Stimulated activated CD4-positive, alpha-beta T cell treated with anti-CD3 and anti-CD28 coated beads, Interleukin-12 subunit alpha, Interleukin-12 subunit beta, amount 100 ng/mL, for 24 hours (primary cell): ENCODE measurements at regions not wholly inside any gene's neighbourhood (a gene's known extent, or its start where the extent isn't known, plus 50 kb on each side); places are given as distances from the start of the nearest gene placed in this dataset.

ENCODE experiments used
- DNase-seq, 2 experiments: peaks; one replicate each; pipeline ENCODE4 v3.0.0-alpha.2; 2020; ENCODE audit warnings: low read depth in 2 of 2

- no peak for DNase-seq
Observed at GRCh38 chr11:91866642-91867041, 358.0 kb upstream of the FAT3 start.

GRCh38 chr11:91860661-91861060 is 364.0 kb upstream of the FAT3 start:
- no peak for DNase-seq

GRCh38 chr11:91859666-91860065 is 365.0 kb upstream of the FAT3 start:
- no peak for DNase-seq

- DNase-seq: no peak
Observed at GRCh38 chr11:91857179-91857578, 367.4 kb upstream of the FAT3 start.

GRCh38 chr11:91854780-91855179 is 369.8 kb upstream of the FAT3 start:
- no peak for DNase-seq

GRCh38 chr11:91854171-91854570 is 370.4 kb upstream of the FAT3 start:
- no peak for DNase-seq

GRCh38 chr11:91851908-91852307 is 372.7 kb upstream of the FAT3 start:
- DNase-seq: no peak

GRCh38 chr11:91850533-91851275 is 373.9 kb upstream of the FAT3 start:
- no peak for DNase-seq

- DNase-seq: no peak
Observed at GRCh38 chr11:91850021-91850420, 374.6 kb upstream of the FAT3 start.

GRCh38 chr11:91846649-91847048 is 378.0 kb upstream of the FAT3 start:
- no peak for DNase-seq

GRCh38 chr11:91846002-91846401 is 378.6 kb upstream of the FAT3 start:
- DNase-seq: no peak

GRCh38 chr11:91840640-91841240 is 383.9 kb upstream of the FAT3 start:
- no peak for DNase-seq

GRCh38 chr11:91837411-91838330 is 386.9 kb upstream of the FAT3 start:
- DNase-seq: no peak

GRCh38 chr11:91835051-91835560 is 389.5 kb upstream of the FAT3 start:
- DNase-seq: no peak

GRCh38 chr11:91828901-91829300 is 395.7 kb upstream of the FAT3 start:
- DNase-seq: no peak

GRCh38 chr11:91825777-91826176 is 398.8 kb upstream of the FAT3 start:
- DNase-seq: no peak

GRCh38 chr11:91823252-91823830 is 401.3 kb upstream of the FAT3 start:
- DNase-seq: no peak

- DNase-seq: no peak
Observed at GRCh38 chr11:91822805-91823204, 401.8 kb upstream of the FAT3 start.

- no peak for DNase-seq
Observed at GRCh38 chr11:91820709-91821108, 403.9 kb upstream of the FAT3 start.

GRCh38 chr11:91819777-91820176 is 404.8 kb upstream of the FAT3 start:
- DNase-seq: no peak

- DNase-seq: no peak
Observed at GRCh38 chr11:91819195-91819594, 405.4 kb upstream of the FAT3 start.

- DNase-seq: no peak
Observed at GRCh38 chr11:91817996-91818395, 406.6 kb upstream of the FAT3 start.
